ENCODE measurements at regions not wholly inside any gene's neighbourhood (a gene's known extent, or its start where the extent isn't known, plus 50 kb on each side); places are given as distances from the start of the nearest gene placed in this dataset.

- POLR2A ChIA-PET (ENCODE audit: low non-redundant PET), result no interaction called here
Measured at GRCh38 chr5:3417376-3417943, 178.2 kb upstream of the IRX1 start.

GRCh38 chr5:3414371-3414770 is 181.3 kb upstream of the IRX1 start:
- TF ChIP-seq CTCF (conservative IDR thresholded peaks at IDR 0.05; ENCODE audit: low read depth), result no peak
- CTCF ChIA-PET, result no interaction called here
- DNase-seq (ENCODE audit: low spot score), result no peak
- no peak overlapping the region for H3K27ac ChIP-seq
- POLR2A ChIA-PET (ENCODE audit: low non-redundant PET), result no interaction called here

More at GRCh38 chr5:3417376-3417943, 178.2 kb upstream of the IRX1 start:
- CTCF ChIA-PET, result no interaction called here
- no peak for DNase-seq (ENCODE audit: low spot score)
- H3K27ac ChIP-seq, result no peak overlapping the region
- TF ChIP-seq CTCF (conservative IDR thresholded peaks at IDR 0.05; ENCODE audit: low read depth), result no peak

- no peak for TF ChIP-seq CTCF (conservative IDR thresholded peaks at IDR 0.05; ENCODE audit: low read depth)
- H3K27ac ChIP-seq, result no peak overlapping the region
- ChIA-PET CTCF (interaction anchor here (0.7 kb wide), 1 partner anchor 1120 kb away, joined by 8 read pairs; no protein-coding TSS in a partner anchor), POLR2A (ENCODE audit: low non-redundant PET) (no interaction called here)
- no peak for DNase-seq (ENCODE audit: low spot score)
Measured at GRCh38 chr5:3412146-3412545, 183.5 kb upstream of the IRX1 start.

GRCh38 chr5:3411363-3411762 is 184.3 kb upstream of the IRX1 start:
- H3K27ac ChIP-seq, result no peak overlapping the region
- ChIA-PET POLR2A (ENCODE audit: low non-redundant PET) (no interaction called here), CTCF (no interaction called here)
- DNase-seq (ENCODE audit: low spot score), result no peak
- TF ChIP-seq CTCF (conservative IDR thresholded peaks at IDR 0.05; ENCODE audit: low read depth), result no peak

GRCh38 chr5:3401635-3402034 is 194.0 kb upstream of the IRX1 start:
- DNase-seq (ENCODE audit: low spot score), result no peak
- no peak for TF ChIP-seq CTCF (conservative IDR thresholded peaks at IDR 0.05; ENCODE audit: low read depth)
- ChIA-PET CTCF (interaction anchor here (0.6 kb wide), 1 partner anchor 23 kb away, joined by 3 read pairs; no protein-coding TSS in a partner anchor), POLR2A (ENCODE audit: low non-redundant PET) (no interaction called here)
- no peak overlapping the region for H3K27ac ChIP-seq

DNA sequence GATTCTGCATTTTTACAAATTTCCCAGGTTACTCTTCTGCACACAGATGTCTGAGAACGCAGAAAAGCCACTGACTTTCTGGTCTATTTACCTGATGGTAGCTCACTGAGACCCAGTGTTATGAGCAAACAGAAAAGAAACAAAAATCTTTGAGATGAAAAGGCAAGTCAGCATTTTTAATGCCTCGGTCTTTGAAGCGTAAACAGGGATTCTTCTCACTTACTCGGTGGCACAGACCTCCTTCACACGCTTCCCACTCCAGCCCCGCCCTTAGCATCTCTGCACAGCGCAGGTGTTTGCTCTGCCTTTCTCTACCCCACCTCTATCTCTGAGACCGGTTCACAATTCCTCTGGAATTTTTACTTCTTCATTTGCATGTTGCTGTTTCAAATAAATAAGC is 195.0 kb upstream of the IRX1 start:
- DNase-seq (ENCODE audit: low spot score), result no peak
- CTCF ChIA-PET, result no interaction called here
- POLR2A ChIA-PET (ENCODE audit: low non-redundant PET), result no interaction called here
- H3K27ac ChIP-seq, result no peak overlapping the region
- TF ChIP-seq CTCF (conservative IDR thresholded peaks at IDR 0.05; ENCODE audit: low read depth), result no peak
